ENCODE measurements at regions not wholly inside any gene's neighbourhood (a gene's known extent, or its start where the extent isn't known, plus 50 kb on each side); places are given as distances from the start of the nearest gene placed in this dataset.

- TF ChIP-seq POLR2A (IDR thresholded peaks at IDR 0.05), result no peak
- TF ChIP-seq CTCF (IDR thresholded peaks at IDR 0.05), result no peak
- no peak for TF ChIP-seq POLR2AphosphoS5 (IDR thresholded peaks at IDR 0.05)
These were observed 493.9 kb downstream of the MN1 start for GRCh38 chr22:27307545-27308247.

Data from prostate gland (tissue), 2 donors.